Mucosa of rectum (tissue), 2 donors: ENCODE measurements at regions not wholly inside any gene's neighbourhood (a gene's known extent, or its start where the extent isn't known, plus 50 kb on each side); places are given as distances from the start of the nearest gene placed in this dataset.
"Not testable (repeated sequence)": the region's sequence is repeated elsewhere in the genome, so short reads cannot be mapped to it uniquely, and the experiment has no call there.

Experiments
- H3K27ac ChIP-seq, 2 donors: one replicate each; pipeline ENCODE4 v1.7.0; 2013; ENCODE audit warnings: inconsistent platforms in 2 of 2, low read depth in 2 of 2, low read length in 2 of 2
- H3K27me3 ChIP-seq, 2 donors: one replicate each; pipeline ENCODE4 v1.7.0; 2013; ENCODE audit warnings: low read length in 2 of 2; ENCODE audit not compliant: control insufficient read depth in 2 of 2, insufficient read depth in 2 of 2
- H3K36me3 ChIP-seq, 2 donors: one replicate each; pipeline ENCODE4 v1.7.0; 2013; ENCODE audit warnings: low read length in 2 of 2; ENCODE audit not compliant: control insufficient read depth in 2 of 2, insufficient read depth in 2 of 2
- H3K4me1 ChIP-seq, 2 donors: one replicate each; pipeline ENCODE4 v1.7.0; 2013; ENCODE audit warnings: low read length in 2 of 2, mild to moderate bottlenecking in 1 of 2; ENCODE audit not compliant: control insufficient read depth in 2 of 2, insufficient read depth in 2 of 2
- H3K4me3 ChIP-seq, 2 donors: one replicate each; pipeline ENCODE4 v1.7.0; 2013; ENCODE audit warnings: low read length in 2 of 2
- H3K9ac ChIP-seq, 2 donors: one replicate each; pipeline ENCODE4 v1.7.0; 2013; ENCODE audit warnings: low read length in 2 of 2, low read depth in 1 of 2, mild to moderate bottlenecking in 1 of 2
- H3K9me3 ChIP-seq, 2 donors: one replicate each; pipeline ENCODE4 v1.7.0; 2013; ENCODE audit warnings: low read length in 2 of 2; ENCODE audit not compliant: control insufficient read depth in 2 of 2
- donor health status: healthy.
- donor health status: Normal muscosa, but diverticular disease.

DNA sequence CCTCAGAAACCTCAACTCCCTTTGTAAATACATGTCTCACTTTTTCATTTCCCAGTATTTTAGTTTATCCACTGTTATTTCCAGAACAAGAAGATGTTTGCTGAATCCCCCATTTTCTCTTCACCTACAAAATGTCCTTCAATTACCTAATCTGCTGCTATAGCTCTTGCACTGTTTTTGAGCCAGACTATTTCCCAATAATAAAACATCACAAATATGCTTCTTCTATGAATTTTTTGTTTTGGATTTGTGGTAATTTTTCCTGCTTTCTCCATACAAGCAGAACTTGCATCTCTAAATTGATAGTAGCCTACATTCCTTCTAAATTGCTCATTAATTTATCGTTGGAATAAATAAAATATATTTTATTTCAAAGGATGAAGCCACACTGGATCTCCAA is 199.6 kb upstream of the C1orf87 start:
- H3K9ac ChIP-seq: no peak overlapping the region
- H3K36me3 ChIP-seq: no peaks in the 10 kb centered on the region
- no peak overlapping the region for H3K4me3 ChIP-seq
- H3K27ac ChIP-seq: no peak overlapping the region
- no peaks in the 10 kb centered on the region for H3K27me3 ChIP-seq
- H3K4me1 ChIP-seq: no peaks in the 10 kb centered on the region
- no peaks in the 10 kb centered on the region for H3K9me3 ChIP-seq

DNA sequence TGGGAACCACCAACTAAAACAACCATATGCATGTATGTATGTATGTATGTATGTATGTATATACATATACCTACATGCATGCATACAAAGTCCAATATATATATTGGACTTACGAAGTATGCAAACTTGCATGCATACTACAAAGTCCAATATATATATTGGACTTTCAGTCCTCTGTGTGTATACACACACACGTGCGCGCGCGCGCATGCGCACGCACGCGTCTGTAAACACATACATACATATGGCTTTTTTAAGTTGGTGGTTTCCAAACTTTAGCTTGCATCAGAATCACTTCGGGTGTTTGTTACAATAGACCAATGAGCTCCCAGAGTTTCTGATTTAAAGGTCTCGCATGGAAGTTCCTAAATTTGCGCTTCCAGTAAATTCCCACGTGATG is 197.5 kb upstream of the C1orf87 start:
- Histone ChIP-seq H3K4me1 (no peaks in the 10 kb centered on the region), H3K36me3 (no peaks in the 10 kb centered on the region), H3K9ac (no peak overlapping the region), H3K9me3 (no peaks in the 10 kb centered on the region), H3K27me3 (no peaks in the 10 kb centered on the region), H3K27ac (no peak overlapping the region), H3K4me3 (no peak overlapping the region)

- Histone ChIP-seq H3K9ac (no peak overlapping the region), H3K4me1 (no peaks in the 10 kb centered on the region), H3K4me3 (no peak overlapping the region), H3K27me3 (no peaks in the 10 kb centered on the region), H3K9me3 (no peaks in the 10 kb centered on the region), H3K27ac (no peak overlapping the region), H3K36me3 (no peaks in the 10 kb centered on the region)
Observed at GRCh38 chr1:60268451-60268850, 194.9 kb upstream of the C1orf87 start.

DNA sequence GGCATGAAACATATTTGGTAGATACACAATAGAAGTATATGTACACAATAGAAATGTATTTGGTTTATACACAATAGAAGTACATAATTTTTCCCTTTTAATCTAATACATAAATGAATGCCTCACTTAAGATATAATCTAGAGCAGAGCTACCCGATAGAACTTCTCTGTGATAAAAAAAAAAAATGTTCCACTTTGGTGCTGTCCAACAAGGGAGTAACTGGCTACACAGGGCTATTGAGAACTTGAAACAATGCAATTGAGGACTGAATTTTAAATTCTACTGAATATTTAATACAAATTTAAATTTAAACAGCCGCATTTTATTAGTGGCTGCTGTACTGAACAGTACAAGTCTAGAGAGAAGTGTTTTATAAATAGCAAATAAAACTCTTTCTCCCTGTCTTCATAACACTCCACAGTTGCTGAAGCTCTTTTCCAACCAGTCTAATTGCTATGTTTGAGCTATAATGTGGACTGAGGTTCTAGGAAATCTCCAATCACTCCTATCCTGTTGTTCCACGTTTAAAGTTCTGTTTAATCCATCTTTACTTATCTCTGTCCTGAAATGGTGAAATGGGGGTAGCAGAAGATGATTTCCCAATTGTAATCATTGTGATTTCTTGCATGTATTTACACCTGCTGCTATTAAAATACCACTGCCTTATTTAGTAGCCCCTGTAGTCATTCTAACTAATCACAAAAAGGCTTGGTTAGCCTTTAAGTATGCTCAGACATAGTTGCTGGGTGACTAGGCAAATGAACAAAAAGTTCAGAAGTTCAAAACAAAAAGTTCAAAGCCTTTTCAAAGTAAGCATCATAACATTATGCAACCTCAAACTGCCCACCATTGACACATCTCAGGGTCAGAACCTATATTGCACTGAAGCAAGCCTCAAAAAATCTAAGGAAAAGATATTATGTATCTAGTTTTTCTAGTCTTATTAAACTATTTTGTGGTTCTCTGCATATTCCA is 192.3 kb upstream of the C1orf87 start:
- no peak overlapping the region for H3K27ac ChIP-seq
- no peaks in the 10 kb centered on the region for H3K27me3 ChIP-seq
- no peaks in the 10 kb centered on the region for H3K36me3 ChIP-seq
- H3K4me1 ChIP-seq: no peaks in the 10 kb centered on the region
- no peak overlapping the region for H3K9ac ChIP-seq
- no peak overlapping the region for H3K4me3 ChIP-seq
- H3K9me3 ChIP-seq: no peaks in the 10 kb centered on the region

GRCh38 chr1:60262701-60263100 is 189.1 kb upstream of the C1orf87 start:
- Histone ChIP-seq H3K9ac (no peak overlapping the region), H3K27ac (no peak overlapping the region), H3K27me3 (no peaks in the 10 kb centered on the region)

DNA sequence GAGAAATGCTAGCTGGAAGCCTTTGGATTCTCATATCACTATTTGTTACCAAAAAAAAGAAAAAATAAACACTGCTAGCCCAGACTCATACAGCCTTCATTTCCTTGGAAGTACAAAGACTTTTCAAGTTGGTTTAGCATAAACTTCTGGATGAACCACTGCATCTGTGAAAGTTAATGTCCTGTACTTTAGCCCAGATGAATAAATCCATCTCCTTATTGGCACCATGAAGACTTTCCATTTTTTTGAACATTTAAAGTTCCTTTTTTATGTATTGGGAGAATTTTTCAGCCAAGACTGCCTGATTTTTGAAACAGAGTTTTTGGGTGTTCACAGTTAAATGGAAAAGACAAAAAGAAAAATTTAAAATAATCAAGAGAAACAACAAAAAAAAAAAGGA is 184.0 kb upstream of the C1orf87 start:
- Histone ChIP-seq H3K4me1 (no peaks in the 10 kb centered on the region), H3K9me3 (no peaks in the 10 kb centered on the region), H3K27me3 (no peaks in the 10 kb centered on the region), H3K9ac (no peak overlapping the region), H3K36me3 (no peaks in the 10 kb centered on the region), H3K27ac (no peak overlapping the region), H3K4me3 (no peak overlapping the region)

More at GRCh38 chr1:60262701-60263100, 189.1 kb upstream of the C1orf87 start:
- no peaks in the 10 kb centered on the region for H3K9me3 ChIP-seq
- no peak overlapping the region for H3K4me3 ChIP-seq
- no peaks in the 10 kb centered on the region for H3K4me1 ChIP-seq
- H3K36me3 ChIP-seq: no peaks in the 10 kb centered on the region

GRCh38 chr1:60255565-60255964 is 182.0 kb upstream of the C1orf87 start:
- no peak overlapping the region for H3K27ac ChIP-seq
- no peaks in the 10 kb centered on the region for H3K36me3 ChIP-seq
- H3K4me3 ChIP-seq: no peak overlapping the region

DNA sequence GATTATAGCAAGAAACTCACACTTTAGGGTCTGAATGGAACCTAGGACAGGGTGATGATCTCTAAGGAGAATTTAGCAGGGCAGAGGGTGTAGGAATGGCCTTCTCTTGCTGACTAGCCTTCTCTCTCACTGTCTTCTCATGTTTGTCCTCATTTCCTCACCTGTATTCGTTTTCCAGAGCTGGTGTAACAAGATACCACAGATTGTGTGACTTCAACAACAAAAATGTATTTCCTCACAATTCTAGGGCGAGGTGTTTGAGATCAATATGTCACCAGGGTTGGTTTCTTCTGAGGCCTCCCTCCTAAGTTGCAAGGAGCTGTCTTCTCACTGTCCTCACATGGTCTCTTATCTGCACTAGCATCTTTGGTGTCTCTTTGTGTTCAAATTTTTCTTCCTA is 177.9 kb upstream of the C1orf87 start:
- Histone ChIP-seq H3K9ac (no peak overlapping the region), H3K4me3 (no peak overlapping the region), H3K36me3 (no peaks in the 10 kb centered on the region), H3K9me3 (no peaks in the 10 kb centered on the region), H3K27me3 (no peaks in the 10 kb centered on the region), H3K27ac (no peak overlapping the region), H3K4me1 (no peaks in the 10 kb centered on the region)

More at GRCh38 chr1:60255565-60255964, 182.0 kb upstream of the C1orf87 start:
- Histone ChIP-seq H3K27me3 (no peaks in the 10 kb centered on the region), H3K9me3 (no peaks in the 10 kb centered on the region), H3K4me1 (no peaks in the 10 kb centered on the region), H3K9ac (no peak overlapping the region)

GRCh38 chr1:60247467-60247866 is 173.9 kb upstream of the C1orf87 start:
- not testable (repeated sequence) for H3K27me3 ChIP-seq, H3K4me1 ChIP-seq, H3K36me3 ChIP-seq, H3K4me3 ChIP-seq, H3K27ac ChIP-seq, H3K9ac ChIP-seq, H3K9me3 ChIP-seq

DNA sequence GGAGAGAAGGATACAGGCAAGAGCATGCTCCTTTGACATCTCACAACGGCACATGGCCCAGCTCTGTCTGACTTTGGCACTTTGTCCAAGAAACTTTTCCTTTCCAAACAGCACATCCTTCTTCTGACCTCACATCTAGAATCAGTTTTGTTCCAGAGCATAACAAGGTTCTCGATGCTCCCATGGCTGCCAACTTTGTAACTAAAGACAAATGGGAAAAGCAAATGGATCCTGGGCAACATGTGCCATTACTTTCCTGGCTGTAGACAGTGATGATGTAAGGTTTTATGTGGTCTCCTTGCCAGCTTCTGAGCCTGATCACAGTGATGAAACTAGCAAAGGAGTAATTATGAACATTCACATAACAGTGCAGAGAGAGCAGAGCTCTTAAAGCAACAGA is 171.8 kb upstream of the C1orf87 start:
- Histone ChIP-seq H3K4me1 (no peaks in the 10 kb centered on the region), H3K36me3 (no peaks in the 10 kb centered on the region), H3K9me3 (no peaks in the 10 kb centered on the region), H3K27me3 (no peaks in the 10 kb centered on the region), H3K4me3 (no peak overlapping the region), H3K9ac (no peak overlapping the region), H3K27ac (no peak overlapping the region)
